Skeletal muscle satellite cell (primary cell): ENCODE measurements at regions not wholly inside any gene's neighbourhood (a gene's known extent, or its start where the extent isn't known, plus 50 kb on each side); places are given as distances from the start of the nearest gene placed in this dataset.
"Not testable (repeated sequence)": the region's sequence is repeated elsewhere in the genome, so short reads cannot be mapped to it uniquely, and the experiment has no call there.

Source experiments
- H3K27me3 ChIP-seq: 2 replicates; pipeline ENCODE4 v1.7.0; 2013; ENCODE audit warnings: low read length; ENCODE audit not compliant: control insufficient read depth, insufficient read depth
- H3K36me3 ChIP-seq: 2 replicates; pipeline ENCODE4 v1.7.0; 2013; ENCODE audit warnings: mild to moderate bottlenecking, control low read depth, low read length; ENCODE audit not compliant: insufficient read depth
- H3K4me1 ChIP-seq: 2 replicates; pipeline ENCODE4 v1.7.0; 2013; ENCODE audit warnings: low read length; ENCODE audit not compliant: control insufficient read depth, insufficient read depth
- H3K4me2 ChIP-seq: 2 replicates; pipeline ENCODE4 v1.7.0; 2013; ENCODE audit warnings: mild to moderate bottlenecking, low read length
- H3K4me3 ChIP-seq: 2 replicates; pipeline ENCODE4 v1.7.0; 2013; ENCODE audit warnings: low read length
- H3K9ac ChIP-seq: 2 replicates; pipeline ENCODE4 v1.7.0; 2013; ENCODE audit warnings: mild to moderate bottlenecking, low read depth, low read length, moderate library complexity
- H3K9me3 ChIP-seq: replicated peaks from 2 replicates; pipeline ENCODE4 v1.7.0; 2013; ENCODE audit warnings: mild to moderate bottlenecking, control low read depth, low read length

DNA sequence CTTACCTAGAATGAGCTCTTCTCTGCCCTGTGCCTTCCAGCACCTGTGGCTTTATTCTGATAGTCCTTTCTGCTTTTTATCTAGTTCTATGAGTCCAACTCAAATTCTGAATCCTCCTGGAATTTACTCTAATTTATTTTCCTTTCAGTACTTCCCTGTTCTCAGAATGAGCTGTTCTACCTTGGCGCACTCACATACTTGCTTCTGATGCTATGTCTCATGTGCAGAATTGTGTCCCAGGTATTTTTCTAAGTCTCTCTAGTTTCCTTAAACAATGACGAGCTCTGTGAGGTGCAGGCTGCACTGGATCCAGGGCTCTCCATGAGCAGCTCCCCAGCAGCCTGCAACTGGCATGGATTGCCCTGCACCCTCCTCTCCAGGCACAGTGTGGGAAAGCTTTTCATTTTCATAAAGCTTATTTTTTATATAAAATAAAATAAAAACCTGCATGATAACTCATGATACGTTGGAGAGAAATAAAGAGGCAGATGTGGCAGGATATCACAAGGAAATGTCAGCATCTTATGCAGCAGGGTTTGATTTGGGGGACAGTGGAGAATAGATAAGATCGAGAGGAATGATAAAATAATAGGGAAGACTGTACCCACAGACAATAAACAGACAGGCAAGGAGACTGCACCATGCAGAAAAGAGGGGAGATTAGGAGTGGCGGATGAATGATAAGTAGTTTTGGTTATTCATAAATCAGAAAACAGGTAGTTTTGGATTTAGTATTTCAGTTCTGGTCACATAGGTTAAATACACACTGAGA is 258.2 kb upstream of the POM121L12 start:
- H3K9me3 ChIP-seq: no peaks in the 10 kb centered on the region
- no peak overlapping the region for H3K9ac ChIP-seq
- no peak overlapping the region for H3K4me2 ChIP-seq
- no peak overlapping the region for H3K4me3 ChIP-seq
- H3K4me1 ChIP-seq: no peaks in the 10 kb centered on the region
- no peaks in the 10 kb centered on the region for H3K36me3 ChIP-seq
- no peaks in the 10 kb centered on the region for H3K27me3 ChIP-seq

DNA sequence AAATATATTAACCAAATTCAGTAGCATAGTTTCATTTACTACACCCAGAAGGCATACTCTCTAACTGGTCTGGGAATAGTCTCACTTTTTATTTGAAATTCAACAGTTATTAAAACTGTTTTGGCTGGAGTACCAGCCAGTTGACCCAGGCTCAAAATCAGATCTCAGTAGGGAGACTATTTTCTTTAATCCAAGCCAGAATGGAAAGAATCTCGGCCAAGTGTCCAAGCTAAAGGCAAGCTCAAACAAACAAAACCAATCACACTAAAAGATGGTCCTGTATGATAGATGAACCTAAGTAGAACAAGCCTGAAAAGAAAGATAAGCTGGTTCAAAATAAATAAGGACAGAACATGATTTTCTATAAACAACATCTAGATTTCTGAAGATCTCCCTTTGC is 259.6 kb upstream of the POM121L12 start:
- H3K27me3 ChIP-seq: no peaks in the 10 kb centered on the region
- no peak overlapping the region for H3K9ac ChIP-seq
- no peak overlapping the region for H3K4me3 ChIP-seq
- no peaks in the 10 kb centered on the region for H3K36me3 ChIP-seq
- H3K4me2 ChIP-seq: no peak overlapping the region
- H3K9me3 ChIP-seq: no peaks in the 10 kb centered on the region
- no peaks in the 10 kb centered on the region for H3K4me1 ChIP-seq

DNA sequence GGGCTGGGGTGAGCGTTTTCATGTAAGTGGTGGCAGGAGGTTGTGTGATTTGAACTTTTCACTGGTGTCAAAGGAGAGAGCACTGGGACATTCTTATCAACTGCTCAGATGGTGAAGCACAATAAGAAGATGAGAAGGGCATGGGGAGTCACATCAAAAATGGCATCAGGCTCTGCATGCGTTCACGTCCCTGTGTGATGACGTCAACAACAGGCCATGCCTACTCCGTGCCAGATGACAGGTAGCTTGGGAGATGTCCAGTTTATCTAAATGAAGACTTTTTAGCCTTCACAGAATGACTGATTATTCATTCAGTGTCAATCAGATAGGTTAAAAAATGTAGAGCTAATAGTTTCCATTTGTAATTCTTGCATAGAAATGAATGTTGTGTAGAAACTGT is 264.3 kb upstream of the POM121L12 start:
- Histone ChIP-seq H3K4me1 (no peaks in the 10 kb centered on the region), H3K9me3 (no peaks in the 10 kb centered on the region)

DNA sequence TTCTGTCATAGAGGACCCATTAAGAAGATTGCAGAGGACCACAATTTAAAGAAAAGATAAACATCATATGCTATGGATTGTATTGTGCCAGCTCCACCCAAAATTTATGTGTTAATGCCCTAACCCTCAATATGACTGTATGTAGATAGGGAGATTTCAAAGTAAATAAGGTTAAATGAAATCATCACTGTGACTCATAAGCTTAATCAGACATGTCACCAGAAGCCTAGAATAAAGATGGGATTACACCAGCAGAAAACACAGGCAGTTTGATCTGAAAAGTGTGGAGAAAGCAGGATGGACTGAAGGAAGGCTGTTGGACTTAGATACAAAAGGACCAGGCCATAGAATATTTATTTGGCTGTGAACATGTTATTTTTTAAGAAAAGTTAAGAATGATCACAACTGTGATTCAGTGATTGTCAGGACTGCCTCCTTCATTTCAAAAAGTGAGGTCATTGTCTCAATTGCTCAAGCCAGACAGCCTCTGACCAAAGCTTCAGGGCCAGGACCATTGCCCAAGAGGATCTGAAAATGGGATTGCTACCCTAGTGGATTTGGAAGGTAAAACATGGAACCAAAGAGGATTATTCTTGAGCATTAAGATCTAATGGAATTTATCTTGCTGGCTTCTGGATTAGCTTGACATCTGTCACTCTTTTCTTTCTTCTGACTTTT is 270.8 kb upstream of the POM121L12 start:
- Histone ChIP-seq H3K4me2 (no peak overlapping the region), H3K4me3 (no peak overlapping the region), H3K27me3 (no peaks in the 10 kb centered on the region), H3K4me1 (no peaks in the 10 kb centered on the region), H3K9ac (no peak overlapping the region), H3K9me3 (no peaks in the 10 kb centered on the region), H3K36me3 (no peaks in the 10 kb centered on the region)

More for the DNA sequence above, 264.3 kb upstream of the POM121L12 start:
- Histone ChIP-seq H3K9ac (no peak overlapping the region), H3K4me3 (no peak overlapping the region), H3K27me3 (no peaks in the 10 kb centered on the region), H3K4me2 (no peak overlapping the region), H3K36me3 (no peaks in the 10 kb centered on the region)

DNA sequence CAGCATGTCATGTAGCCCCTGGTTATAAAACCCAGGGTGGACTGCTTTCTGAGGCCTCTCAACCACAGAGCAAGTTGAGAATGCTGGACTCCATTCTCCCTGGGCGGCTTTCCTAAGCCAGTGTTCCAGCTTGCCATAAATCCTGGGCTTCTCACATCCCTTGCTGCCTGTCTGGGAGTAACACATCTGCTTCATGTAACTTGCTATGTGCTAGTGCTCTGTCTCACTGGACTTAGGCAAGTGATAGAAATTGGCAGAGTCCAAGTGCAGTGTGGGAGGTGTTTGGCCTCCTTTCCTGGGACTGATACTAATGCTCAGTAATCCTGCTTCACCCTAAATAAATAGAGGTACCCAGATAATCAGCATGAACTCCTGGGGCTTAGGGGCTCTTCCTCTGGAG is 277.1 kb upstream of the POM121L12 start:
- H3K9ac ChIP-seq: no peak overlapping the region
- no peaks in the 10 kb centered on the region for H3K9me3 ChIP-seq
- H3K36me3 ChIP-seq: no peaks in the 10 kb centered on the region
- H3K27me3 ChIP-seq: no peaks in the 10 kb centered on the region
- H3K4me1 ChIP-seq: no peaks in the 10 kb centered on the region
- H3K4me2 ChIP-seq: no peak overlapping the region
- H3K4me3 ChIP-seq: no peak overlapping the region

DNA sequence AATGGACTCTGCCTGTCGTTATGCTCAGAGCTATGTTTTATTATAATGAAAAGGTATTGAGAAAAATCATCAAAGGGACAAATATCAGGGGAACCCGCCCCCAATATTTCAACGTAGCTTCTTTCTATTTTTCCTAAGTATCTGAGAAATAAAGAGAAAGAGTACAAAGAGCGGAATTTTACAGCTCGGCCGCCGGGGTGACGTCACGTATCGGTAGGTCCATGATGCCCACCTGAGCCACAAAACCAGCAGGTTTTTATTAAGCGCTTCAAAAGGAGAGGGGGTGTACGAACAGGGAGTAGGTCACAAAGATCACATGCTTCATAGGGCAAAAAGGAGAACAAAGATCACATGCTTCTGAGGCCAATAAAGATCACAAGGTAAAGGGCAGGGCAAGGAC is 281.6 kb upstream of the POM121L12 start:
- no peaks in the 10 kb centered on the region for H3K4me1 ChIP-seq
- no peaks in the 10 kb centered on the region for H3K27me3 ChIP-seq
- no peak overlapping the region for H3K9ac ChIP-seq
- H3K4me3 ChIP-seq: no peak overlapping the region
- H3K4me2 ChIP-seq: no peak overlapping the region
- H3K36me3 ChIP-seq: no peaks in the 10 kb centered on the region
- no peaks in the 10 kb centered on the region for H3K9me3 ChIP-seq

DNA sequence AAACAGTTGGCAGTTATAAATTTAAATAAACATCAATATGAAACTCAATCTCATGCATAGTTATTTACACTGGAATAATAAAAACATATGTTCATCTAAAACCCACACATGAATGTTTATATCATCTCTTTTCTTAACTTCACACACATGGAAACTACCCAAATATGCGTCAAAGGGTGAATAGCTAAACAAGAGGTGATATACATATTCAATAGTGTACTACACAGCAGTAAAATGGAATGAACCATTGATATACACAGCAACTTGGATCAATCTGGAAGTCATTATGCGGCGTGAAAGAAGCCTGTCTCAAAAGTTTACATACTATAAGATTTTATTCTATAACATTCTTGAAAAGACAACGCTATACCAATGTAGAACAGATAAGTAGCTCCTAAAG is 282.5 kb upstream of the POM121L12 start:
- Histone ChIP-seq H3K9me3 (no peaks in the 10 kb centered on the region), H3K4me2 (no peak overlapping the region), H3K36me3 (no peaks in the 10 kb centered on the region), H3K27me3 (no peaks in the 10 kb centered on the region), H3K4me1 (no peaks in the 10 kb centered on the region), H3K9ac (no peak overlapping the region), H3K4me3 (no peak overlapping the region)

DNA sequence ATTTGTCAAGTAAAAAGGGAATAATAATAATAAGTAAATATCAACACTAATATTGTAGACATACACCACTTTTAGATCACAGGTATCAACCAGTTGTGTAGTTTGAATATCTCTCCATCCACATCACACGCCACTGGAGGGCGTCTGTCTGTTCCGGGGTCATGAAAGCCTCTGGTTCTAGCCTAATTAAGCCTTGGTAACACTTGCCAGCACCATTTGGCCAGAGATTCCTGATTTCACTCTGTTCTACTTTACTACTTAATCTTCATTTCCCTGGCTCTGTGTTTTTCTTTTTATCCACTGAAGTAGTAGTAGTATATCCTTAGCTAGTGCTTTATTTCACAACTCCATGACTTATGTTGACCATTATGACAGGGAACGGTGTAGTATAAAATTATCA is 285.6 kb upstream of the POM121L12 start:
- H3K36me3 ChIP-seq: no peaks in the 10 kb centered on the region
- no peaks in the 10 kb centered on the region for H3K27me3 ChIP-seq
- H3K9me3 ChIP-seq: no peaks in the 10 kb centered on the region
- H3K4me1 ChIP-seq: no peaks in the 10 kb centered on the region
- no peak overlapping the region for H3K4me2 ChIP-seq
- H3K9ac ChIP-seq: no peak overlapping the region
- H3K4me3 ChIP-seq: no peak overlapping the region

DNA sequence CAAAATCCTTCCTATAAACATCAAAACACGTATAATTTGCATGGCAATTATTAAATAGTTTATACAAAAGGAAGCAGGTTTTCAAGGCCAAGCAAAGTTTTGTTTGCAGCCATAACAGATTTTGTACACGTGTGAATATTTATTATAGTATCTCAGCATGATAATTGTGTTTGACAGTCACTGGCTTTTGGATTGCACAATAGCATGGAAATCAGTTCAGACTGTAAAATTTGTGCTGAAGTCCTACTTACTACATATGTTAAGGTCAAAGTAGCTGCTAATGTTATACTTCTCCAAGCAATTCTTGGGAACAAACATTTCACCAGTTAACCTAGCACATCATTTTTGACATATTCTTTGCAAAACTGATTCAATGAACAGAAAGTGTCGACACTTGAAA is 287.6 kb upstream of the POM121L12 start:
- no peaks in the 10 kb centered on the region for H3K27me3 ChIP-seq
- H3K9me3 ChIP-seq: no peaks in the 10 kb centered on the region
- no peak overlapping the region for H3K4me2 ChIP-seq
- no peak overlapping the region for H3K9ac ChIP-seq
- no peaks in the 10 kb centered on the region for H3K36me3 ChIP-seq
- no peak overlapping the region for H3K4me3 ChIP-seq
- no peaks in the 10 kb centered on the region for H3K4me1 ChIP-seq

DNA sequence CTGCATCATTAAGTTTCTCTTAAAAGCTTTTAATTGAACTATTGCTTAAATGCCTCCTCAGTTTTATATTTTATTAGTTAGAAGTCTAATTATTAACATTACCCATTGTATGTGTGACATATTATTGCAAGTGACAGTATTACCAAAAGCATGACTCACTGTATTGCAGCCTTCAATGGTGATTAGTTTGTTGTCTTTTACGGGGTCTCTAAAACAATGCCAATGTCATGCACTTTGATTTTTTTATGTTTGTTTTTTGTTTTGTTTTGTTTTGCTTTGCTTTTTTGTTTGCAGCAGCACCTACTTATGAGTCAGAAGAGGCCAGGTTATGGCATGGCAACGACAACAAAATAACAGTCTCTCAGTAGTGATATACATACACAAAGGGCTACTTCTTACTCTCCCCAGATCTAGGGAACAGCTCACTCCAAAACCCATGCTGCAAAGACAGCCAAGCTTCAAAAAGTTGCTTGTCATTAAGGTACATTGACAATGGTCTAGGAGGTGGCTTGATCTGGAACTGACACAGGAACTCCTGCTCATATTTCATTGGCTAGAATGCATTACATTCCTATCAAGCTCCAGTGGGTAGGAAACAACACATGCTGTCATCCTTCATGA is 293.7 kb upstream of the POM121L12 start:
- Histone ChIP-seq H3K9ac (no peak overlapping the region), H3K36me3 (no peaks in the 10 kb centered on the region), H3K4me1 (no peaks in the 10 kb centered on the region), H3K4me2 (no peak overlapping the region), H3K4me3 (no peak overlapping the region), H3K9me3 (no peaks in the 10 kb centered on the region), H3K27me3 (no peaks in the 10 kb centered on the region)

DNA sequence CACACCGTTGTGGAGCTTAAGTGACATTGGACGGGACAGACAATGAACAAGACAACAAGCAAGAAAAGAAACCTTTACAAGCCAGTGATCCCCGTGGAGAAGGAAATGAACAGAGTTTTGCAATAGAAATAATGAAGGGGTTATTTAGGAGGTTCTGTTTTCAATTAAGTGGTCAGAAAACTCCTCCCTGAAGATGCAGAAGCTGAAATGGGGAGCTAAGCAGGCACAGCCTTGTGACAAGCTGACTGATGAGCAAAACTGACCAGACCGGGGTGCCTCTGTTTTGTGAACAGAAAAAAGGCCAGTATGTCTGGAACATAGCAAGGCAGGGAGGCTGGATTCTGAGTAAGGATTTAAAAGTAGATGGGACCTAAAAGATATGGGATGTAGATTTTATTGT is 299.8 kb upstream of the POM121L12 start:
- Histone ChIP-seq H3K36me3 (no peaks in the 10 kb centered on the region), H3K27me3 (no peaks in the 10 kb centered on the region), H3K9ac (no peak overlapping the region), H3K4me2 (no peak overlapping the region), H3K4me3 (no peak overlapping the region), H3K9me3 (no peaks in the 10 kb centered on the region), H3K4me1 (no peaks in the 10 kb centered on the region)

DNA sequence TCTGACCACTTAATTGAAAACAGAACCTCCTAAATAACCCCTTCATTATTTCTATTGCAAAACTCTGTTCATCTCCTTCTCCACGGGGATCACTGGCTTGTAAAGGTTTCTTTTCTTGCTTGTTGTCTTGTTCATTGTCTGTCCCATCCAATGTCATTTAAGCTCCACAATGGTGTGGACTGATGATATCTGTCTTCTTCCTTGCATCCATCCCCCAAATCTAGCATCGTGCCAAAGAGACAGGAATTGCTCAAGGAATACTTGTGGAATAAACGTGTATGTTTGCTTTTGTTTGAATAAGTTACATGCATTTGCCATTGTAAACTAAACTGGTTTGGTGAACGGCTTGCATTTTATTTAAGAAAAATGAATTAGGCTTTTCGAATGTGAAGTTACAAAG is 306.8 kb upstream of the POM121L12 start:
- not testable (repeated sequence) for H3K4me3 ChIP-seq, H3K9me3 ChIP-seq, H3K4me1 ChIP-seq, H3K4me2 ChIP-seq, H3K36me3 ChIP-seq, H3K27me3 ChIP-seq, H3K9ac ChIP-seq
